ENCODE measurements at regions not wholly inside any gene's neighbourhood (a gene's known extent, or its start where the extent isn't known, plus 50 kb on each side); places are given as distances from the start of the nearest gene placed in this dataset.

GRCh38 chr6:154595538-154595937 is 85.1 kb upstream of the CNKSR3 start:
- DNase-seq (ENCODE audit: low spot score), result no peak
- CTCF ChIA-PET, result interaction anchor here (0.9 kb wide), 1 partner anchor 12 kb away, joined by 4 read pairs; no protein-coding TSS in a partner anchor
- POLR2A ChIA-PET (ENCODE audit: low non-redundant PET), result no interaction called here
- no peak overlapping the region for H3K27ac ChIP-seq
- TF ChIP-seq CTCF (conservative IDR thresholded peaks at IDR 0.05; ENCODE audit: low read depth), result no peak

- DNase-seq (ENCODE audit: low spot score), result no peak
- TF ChIP-seq CTCF (conservative IDR thresholded peaks at IDR 0.05; ENCODE audit: low read depth), result no peak
- ChIA-PET POLR2A (ENCODE audit: low non-redundant PET) (no interaction called here), CTCF (interaction anchor here (0.9 kb wide), 1 partner anchor 12 kb away, joined by 4 read pairs; no protein-coding TSS in a partner anchor)
- H3K27ac ChIP-seq, result no peak overlapping the region
Measured at GRCh38 chr6:154596009-154596408, 85.5 kb upstream of the CNKSR3 start.

- H3K27ac ChIP-seq, result no peak overlapping the region
- no peak for DNase-seq (ENCODE audit: low spot score)
- no peak for TF ChIP-seq CTCF (conservative IDR thresholded peaks at IDR 0.05; ENCODE audit: low read depth)
- ChIA-PET CTCF (no interaction called here), POLR2A (ENCODE audit: low non-redundant PET) (no interaction called here)
Measured at GRCh38 chr6:154596701-154597100, 86.2 kb upstream of the CNKSR3 start.

GRCh38 chr6:154598399-154598798 is 87.9 kb upstream of the CNKSR3 start:
- DNase-seq (ENCODE audit: low spot score), result no peak
- CTCF ChIA-PET, result no interaction called here
- POLR2A ChIA-PET (ENCODE audit: low non-redundant PET), result no interaction called here
- no peak overlapping the region for H3K27ac ChIP-seq
- no peak for TF ChIP-seq CTCF (conservative IDR thresholded peaks at IDR 0.05; ENCODE audit: low read depth)

GRCh38 chr6:154602296-154602695 is 91.8 kb upstream of the CNKSR3 start:
- ChIA-PET POLR2A (ENCODE audit: low non-redundant PET) (no interaction called here), CTCF (interaction anchor here (0.7 kb wide), 1 partner anchor 512 kb away, joined by 3 read pairs; no protein-coding TSS in a partner anchor)
- no peak for TF ChIP-seq CTCF (conservative IDR thresholded peaks at IDR 0.05; ENCODE audit: low read depth)
- H3K27ac ChIP-seq, result no peak overlapping the region
- DNase-seq (ENCODE audit: low spot score), result no peak

- H3K27ac ChIP-seq, result no peak overlapping the region
- DNase-seq (ENCODE audit: low spot score), result no peak
- POLR2A ChIA-PET (ENCODE audit: low non-redundant PET), result interaction anchor here (0.5 kb wide), 1 partner anchor 13 kb away, joined by 7 read pairs; no protein-coding TSS in a partner anchor
- CTCF ChIA-PET, result no interaction called here
- TF ChIP-seq CTCF (conservative IDR thresholded peaks at IDR 0.05; ENCODE audit: low read depth), result no peak
Measured at GRCh38 chr6:154602708-154603107, 92.2 kb upstream of the CNKSR3 start.

GRCh38 chr6:154604119-154604518 is 93.6 kb upstream of the CNKSR3 start:
- TF ChIP-seq CTCF (conservative IDR thresholded peaks at IDR 0.05; ENCODE audit: low read depth), result no peak
- no peak for DNase-seq (ENCODE audit: low spot score)
- ChIA-PET POLR2A (ENCODE audit: low non-redundant PET) (no interaction called here), CTCF (no interaction called here)
- H3K27ac ChIP-seq, result no peak overlapping the region
